Hepatocyte (in vitro differentiated cells): ENCODE measurements at regions not wholly inside any gene's neighbourhood (a gene's known extent, or its start where the extent isn't known, plus 50 kb on each side); places are given as distances from the start of the nearest gene placed in this dataset.

Source experiments
- DNase-seq: peaks from one replicate; pipeline ENCODE4 v3.0.0-alpha.2; 2016; ENCODE audit warnings: low spot score
- H2AFZ ChIP-seq: fragments of 200-600 bp; sonication (generic); 2 replicates; pipeline ENCODE4 v1.6.0; 2016; ENCODE audit warnings: antibody characterized with exemption, mild to moderate bottlenecking
- H3K27ac ChIP-seq: fragments of 200-600 bp; sonication (generic); 2 replicates; pipeline ENCODE4 v1.5.1; 2016; ENCODE audit warnings: mild to moderate bottlenecking
- H3K27me3 ChIP-seq: fragments of 200-600 bp; sonication (generic); 2 replicates; pipeline ENCODE4 v1.6.1; 2016
- H3K36me3 ChIP-seq: fragments of 200-600 bp; sonication (generic); replicated peaks from 2 replicates; pipeline ENCODE4 v1.5.1; 2016; ENCODE audit warnings: low read depth; ENCODE audit not compliant: insufficient read depth
- H3K4me1 ChIP-seq: fragments of 200-600 bp; sonication (generic); 2 replicates; pipeline ENCODE4 v1.5.1; 2016; ENCODE audit warnings: mild to moderate bottlenecking, moderate library complexity; ENCODE audit not compliant: insufficient read depth
- H3K4me2 ChIP-seq: fragments of 200-600 bp; sonication (generic); 2 replicates; pipeline ENCODE4 v1.6.0; 2016
- H3K4me3 ChIP-seq: fragments of 200-600 bp; sonication (generic); 2 replicates; pipeline ENCODE4 v1.5.1; 2016; ENCODE audit warnings: mild to moderate bottlenecking
- H3K79me2 ChIP-seq: fragments of 200-600 bp; sonication (generic); 2 replicates; pipeline ENCODE4 v1.6.0; 2017; ENCODE audit warnings: mild to moderate bottlenecking
- H3K9me2 ChIP-seq: fragments of 200-600 bp; sonication (generic); replicated peaks from 2 replicates; pipeline ENCODE4 v1.6.0; 2017; ENCODE audit warnings: mild to moderate bottlenecking; ENCODE audit not compliant: insufficient read depth
- H3K9me3 ChIP-seq: fragments of 200-600 bp; sonication (generic); 2 replicates; pipeline ENCODE4 v1.5.1; 2016; ENCODE audit warnings: low read depth, mild to moderate bottlenecking
- H4K20me1 ChIP-seq: fragments of 200-600 bp; sonication (generic); 2 replicates; pipeline ENCODE4 v1.6.0; 2016; ENCODE audit warnings: mild to moderate bottlenecking; ENCODE audit not compliant: insufficient read depth, poor library complexity, severe bottlenecking
- EZH2 ChIP-seq: fragments of 200-600 bp; sonication (generic); IDR thresholded peaks from 2 replicates; pipeline ENCODE4 v1.6.1; 2016; ENCODE audit warnings: antibody characterized with exemption, mild to moderate bottlenecking, borderline replicate concordance
- EZH2phosphoT487 ChIP-seq: fragments of 200-600 bp; sonication (generic); IDR thresholded peaks from one replicate; pipeline ENCODE4 v1.6.1; 2018; ENCODE audit warnings: antibody characterized with exemption, mild to moderate bottlenecking, low read depth, moderate library complexity; ENCODE audit not compliant: unreplicated experiment, severe bottlenecking
- WGBS: methylation state at CpG from one replicate; pipeline ENCODE4 v1.1.6; 2016; ENCODE audit warnings: low lambda C conversion rate; ENCODE audit errors: missing lambda C conversion rate; 5-methylcytosine and 5-hydroxymethylcytosine counted together
- TF ChIP-seq, protein P1 (sequence below): fragments of 200-600 bp; sonication (generic); IDR thresholded peaks from 2 replicates; pipeline ENCODE4 v1.5.1; 2016; ENCODE audit warnings: antibody characterized with exemption, mild to moderate bottlenecking; ENCODE audit not compliant: poor library complexity

DNA sequence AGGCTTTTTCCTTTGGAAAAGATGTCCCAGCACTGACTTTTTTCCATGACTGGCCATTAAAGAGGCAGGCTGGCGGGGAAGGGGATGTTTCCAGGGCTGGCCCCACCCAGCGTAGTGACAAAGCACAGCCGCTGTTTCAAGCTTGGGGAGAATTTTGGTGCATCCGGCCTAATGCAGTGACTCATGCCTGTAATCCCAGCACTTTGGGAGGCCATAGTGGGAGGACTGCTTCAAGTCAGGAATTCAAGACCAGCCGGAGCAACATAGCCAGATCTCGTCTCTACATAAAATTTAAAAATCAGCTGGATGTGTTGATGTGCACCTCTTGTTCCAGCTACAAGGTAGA is 78.0 kb upstream of the SH3BP4 start:
- H3K9me3 ChIP-seq = no peaks in the 10 kb centered on the region
- H3K79me2 ChIP-seq = no peaks in the 10 kb centered on the region
- H4K20me1 ChIP-seq = no peaks in the 10 kb centered on the region
- H3K27ac ChIP-seq = no peak overlapping the region
- H2AFZ ChIP-seq = no peak overlapping the region
- TF ChIP-seq, protein P1, sequence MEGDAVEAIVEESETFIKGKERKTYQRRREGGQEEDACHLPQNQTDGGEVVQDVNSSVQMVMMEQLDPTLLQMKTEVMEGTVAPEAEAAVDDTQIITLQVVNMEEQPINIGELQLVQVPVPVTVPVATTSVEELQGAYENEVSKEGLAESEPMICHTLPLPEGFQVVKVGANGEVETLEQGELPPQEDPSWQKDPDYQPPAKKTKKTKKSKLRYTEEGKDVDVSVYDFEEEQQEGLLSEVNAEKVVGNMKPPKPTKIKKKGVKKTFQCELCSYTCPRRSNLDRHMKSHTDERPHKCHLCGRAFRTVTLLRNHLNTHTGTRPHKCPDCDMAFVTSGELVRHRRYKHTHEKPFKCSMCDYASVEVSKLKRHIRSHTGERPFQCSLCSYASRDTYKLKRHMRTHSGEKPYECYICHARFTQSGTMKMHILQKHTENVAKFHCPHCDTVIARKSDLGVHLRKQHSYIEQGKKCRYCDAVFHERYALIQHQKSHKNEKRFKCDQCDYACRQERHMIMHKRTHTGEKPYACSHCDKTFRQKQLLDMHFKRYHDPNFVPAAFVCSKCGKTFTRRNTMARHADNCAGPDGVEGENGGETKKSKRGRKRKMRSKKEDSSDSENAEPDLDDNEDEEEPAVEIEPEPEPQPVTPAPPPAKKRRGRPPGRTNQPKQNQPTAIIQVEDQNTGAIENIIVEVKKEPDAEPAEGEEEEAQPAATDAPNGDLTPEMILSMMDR = no peak
- no peak for TF ChIP-seq EZH2
- no peak for TF ChIP-seq EZH2phosphoT487
- no peaks in the 10 kb centered on the region for H3K36me3 ChIP-seq
- peak; percentile 26 for DNase-seq
- 67% methylated on average over 6 of the region's 6 CpGs for WGBS
- H3K4me3 ChIP-seq = no peak overlapping the region
- no peaks in the 10 kb centered on the region for H3K27me3 ChIP-seq
- no peaks in the 10 kb centered on the region for H3K9me2 ChIP-seq
- H3K4me2 ChIP-seq = no peak overlapping the region
- no peaks in the 10 kb centered on the region for H3K4me1 ChIP-seq

- Histone ChIP-seq H3K27me3 (no peaks in the 10 kb centered on the region), H3K27ac (no peak overlapping the region), H3K79me2 (no peaks in the 10 kb centered on the region), H4K20me1 (no peaks in the 10 kb centered on the region), H3K9me3 (no peaks in the 10 kb centered on the region), H3K4me2 (no peak overlapping the region), H3K4me3 (no peak overlapping the region), H3K4me1 (no peaks in the 10 kb centered on the region), H3K9me2 (no peaks in the 10 kb centered on the region), H3K36me3 (no peaks in the 10 kb centered on the region), H2AFZ (no peak overlapping the region)
- 90% methylated on average over 12 of the region's 14 CpGs for WGBS
- no peak for DNase-seq
- no peak for TF ChIP-seq EZH2
- TF ChIP-seq, protein P1 = no peak
These were observed 78.6 kb upstream of the SH3BP4 start for GRCh38 chr2:234873103-234873827.

GRCh38 chr2:234869969-234870368 is 81.8 kb upstream of the SH3BP4 start:
- Histone ChIP-seq H3K4me3 (no peak overlapping the region), H3K4me2 (no peak overlapping the region), H3K27ac (no peak overlapping the region), H3K36me3 (no peaks in the 10 kb centered on the region), H3K79me2 (no peaks in the 10 kb centered on the region), H4K20me1 (no peaks in the 10 kb centered on the region), H2AFZ (no peak overlapping the region), H3K9me2 (no peaks in the 10 kb centered on the region), H3K27me3 (no peaks in the 10 kb centered on the region), H3K9me3 (no peaks in the 10 kb centered on the region), H3K4me1 (no peaks in the 10 kb centered on the region)
- DNase-seq = no peak
- WGBS = 74% methylated on average over 3 of the region's 3 CpGs
- no peak for TF ChIP-seq EZH2
- TF ChIP-seq, protein P1 = no peak

DNA sequence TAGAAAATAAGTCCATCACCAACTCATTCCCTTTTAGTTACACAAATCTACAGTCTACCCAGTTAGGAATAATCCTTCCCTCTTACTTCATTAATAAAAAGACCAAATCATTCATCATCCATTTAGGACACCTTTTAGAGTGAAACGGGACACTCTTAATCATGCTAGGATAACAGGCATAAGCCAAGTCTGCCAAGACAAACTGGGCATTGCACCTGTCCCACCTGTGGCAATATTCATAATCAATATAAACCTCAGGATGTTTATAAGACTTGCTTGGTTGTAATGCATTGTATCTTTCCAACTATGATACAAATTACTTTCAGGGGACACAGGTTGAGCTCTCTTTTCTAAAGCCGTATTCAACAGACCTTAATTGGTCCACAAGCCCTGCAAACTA is 82.7 kb upstream of the SH3BP4 start:
- TF ChIP-seq, protein P1 = no peak
- TF ChIP-seq EZH2phosphoT487 (no peak), EZH2 (no peak)
- DNase-seq = no peak
- no peak overlapping the region for H3K27ac ChIP-seq
- H3K9me3 ChIP-seq = no peaks in the 10 kb centered on the region
- no peaks in the 10 kb centered on the region for H3K27me3 ChIP-seq
- no peaks in the 10 kb centered on the region for H3K79me2 ChIP-seq
- H3K4me1 ChIP-seq = no peaks in the 10 kb centered on the region
- no peak overlapping the region for H3K4me2 ChIP-seq
- no peaks in the 10 kb centered on the region for H4K20me1 ChIP-seq
- WGBS = 39% methylated on average over 2 of the region's 2 CpGs
- no peaks in the 10 kb centered on the region for H3K36me3 ChIP-seq
- H2AFZ ChIP-seq = no peak overlapping the region
- H3K9me2 ChIP-seq = no peaks in the 10 kb centered on the region
- no peak overlapping the region for H3K4me3 ChIP-seq
